ENCODE measurements at regions not wholly inside any gene's neighbourhood (a gene's known extent, or its start where the extent isn't known, plus 50 kb on each side); places are given as distances from the start of the nearest gene placed in this dataset.

GRCh38 chr1:213374369-213374768 lies 323.3 kb downstream of the RPS6KC1 start:
- peak; percentile 4 to 21 for DNase-seq (ENCODE audit: low read depth in 2 of 2)

- DNase-seq (ENCODE audit: low read depth in 2 of 2) = no peak
These were observed 324.0 kb downstream of the RPS6KC1 start for GRCh38 chr1:213375002-213375401.

- DNase-seq (ENCODE audit: low read depth in 2 of 2) = no peak
These were observed 325.9 kb downstream of the RPS6KC1 start for GRCh38 chr1:213376862-213377372.

- DNase-seq (ENCODE audit: low read depth in 2 of 2) = no peak
These were observed 329.8 kb downstream of the RPS6KC1 start for GRCh38 chr1:213380865-213381264.

GRCh38 chr1:213381572-213382084 lies 330.6 kb downstream of the RPS6KC1 start:
- no peak for DNase-seq (ENCODE audit: low read depth in 2 of 2)

- DNase-seq (ENCODE audit: low read depth in 2 of 2) = no peak
These were observed 332.4 kb downstream of the RPS6KC1 start for GRCh38 chr1:213383465-213383864.

GRCh38 chr1:213385201-213385600 lies 334.2 kb downstream of the RPS6KC1 start:
- DNase-seq (ENCODE audit: low read depth in 2 of 2) = no peak

GRCh38 chr1:213385806-213386324 lies 334.8 kb downstream of the RPS6KC1 start:
- DNase-seq (ENCODE audit: low read depth in 2 of 2) = no peak

- DNase-seq (ENCODE audit: low read depth in 2 of 2) = no peak
These were observed 336.5 kb downstream of the RPS6KC1 start for GRCh38 chr1:213387380-213388015.

- no peak for DNase-seq (ENCODE audit: low read depth in 2 of 2)
These were observed 337.2 kb downstream of the RPS6KC1 start for GRCh38 chr1:213388199-213388598.

GRCh38 chr1:213389061-213389581 lies 338.1 kb downstream of the RPS6KC1 start:
- no peak for DNase-seq (ENCODE audit: low read depth in 2 of 2)

- DNase-seq (ENCODE audit: low read depth in 2 of 2) = no peak
These were observed 340.4 kb downstream of the RPS6KC1 start for GRCh38 chr1:213391445-213391844.

- no peak for DNase-seq (ENCODE audit: low read depth in 2 of 2)
These were observed 342.8 kb downstream of the RPS6KC1 start for GRCh38 chr1:213393860-213394259.

GRCh38 chr1:213394837-213395236 lies 343.8 kb downstream of the RPS6KC1 start:
- no peak for DNase-seq (ENCODE audit: low read depth in 2 of 2)

- no peak for DNase-seq (ENCODE audit: low read depth in 2 of 2)
These were observed 346.6 kb downstream of the RPS6KC1 start for GRCh38 chr1:213397638-213398037.

- DNase-seq (ENCODE audit: low read depth in 2 of 2) = no peak
These were observed 348.7 kb downstream of the RPS6KC1 start for GRCh38 chr1:213399695-213400094.

GRCh38 chr1:213409208-213409631 lies 358.2 kb downstream of the RPS6KC1 start:
- no peak for DNase-seq (ENCODE audit: low read depth in 2 of 2)

- no peak for DNase-seq (ENCODE audit: low read depth in 2 of 2)
These were observed 358.9 kb downstream of the RPS6KC1 start for GRCh38 chr1:213409971-213410370.

- DNase-seq (ENCODE audit: low read depth in 2 of 2) = no peak
These were observed 363.3 kb downstream of the RPS6KC1 start for GRCh38 chr1:213414346-213414745.

GRCh38 chr1:213414911-213415310 lies 363.9 kb downstream of the RPS6KC1 start:
- DNase-seq (ENCODE audit: low read depth in 2 of 2) = no peak

GRCh38 chr1:213415691-213416380 lies 364.8 kb downstream of the RPS6KC1 start:
- DNase-seq (ENCODE audit: low read depth in 2 of 2) = no peak

GRCh38 chr1:213416461-213417224 lies 365.6 kb downstream of the RPS6KC1 start:
- no peak for DNase-seq (ENCODE audit: low read depth in 2 of 2)

Data from stimulated activated CD8-positive, alpha-beta memory T cell treated with anti-CD3 and anti-CD28 coated beads, Interleukin-2, amount 100 ng/mL, for 1 hour (primary cell).